Activated T-helper 1 cell treated with anti-CD3 and anti-CD28 coated beads, Interleukin-12 subunit alpha, Interleukin-12 subunit beta, Interleukin-2, Interleukin-4 antibody, amounts not matched to agents 30 ng/mL and 10 ng/mL and 1 ng/mL, durations not matched to agents 14 hours and 24 hours and 36 hours (primary cell): ENCODE measurements at regions not wholly inside any gene's neighbourhood (a gene's known extent, or its start where the extent isn't known, plus 50 kb on each side); places are given as distances from the start of the nearest gene placed in this dataset.

Experiments used
- DNase-seq: peaks from one replicate; pipeline ENCODE4 v3.0.0; 2021; ENCODE audit warnings: low spot score
- H3K27ac Mint-ChIP-seq: one replicate; pipeline ENCODE4 v1.8.0; 2021; ENCODE audit warnings: mild to moderate bottlenecking, mixed read lengths
- H3K27me3 Mint-ChIP-seq: one replicate; pipeline ENCODE4 v1.8.0; 2022; ENCODE audit warnings: mild to moderate bottlenecking, moderate library complexity, mixed read lengths; ENCODE audit not compliant: insufficient read depth
- H3K36me3 Mint-ChIP-seq: one replicate; pipeline ENCODE4 v1.8.0; 2021; ENCODE audit warnings: low read depth, mixed read lengths
- H3K4me1 Mint-ChIP-seq: one replicate; pipeline ENCODE4 v1.8.0; 2021; ENCODE audit warnings: low read depth, mixed read lengths
- H3K4me3 Mint-ChIP-seq: one replicate; pipeline ENCODE4 v1.8.0; 2021; ENCODE audit warnings: mild to moderate bottlenecking, moderate library complexity, mixed read lengths
- H3K9me3 Mint-ChIP-seq: one replicate; pipeline ENCODE4 v1.8.0; 2021; ENCODE audit warnings: mixed read lengths
- intact Hi-C: fragments of 100-400 bp; cut with micrococcal nuclease; formaldehyde crosslinking; loops from one replicate; pipeline ENCODE4 v1.15.1; 2024

- H3K36me3 Mint-ChIP-seq = peaks cover 7% of the 10 kb centered on the region
- H3K27me3 Mint-ChIP-seq = no peaks in the 10 kb centered on the region
- H3K4me3 Mint-ChIP-seq = no peak overlapping the region
- no peaks in the 10 kb centered on the region for H3K9me3 Mint-ChIP-seq
- intact Hi-C loops = no loop called here
- H3K4me1 Mint-ChIP-seq = no peaks in the 10 kb centered on the region
- no peak for DNase-seq
- no peak overlapping the region for H3K27ac Mint-ChIP-seq
These were observed 68.7 kb upstream of the PWP1 start for GRCh38 chr12:107616941-107617340.

GRCh38 chr12:107618106-107618505 is 67.5 kb upstream of the PWP1 start:
- Mint-ChIP-seq H3K4me1 (no peaks in the 10 kb centered on the region), H3K27ac (no peak overlapping the region), H3K4me3 (no peak overlapping the region), H3K27me3 (no peaks in the 10 kb centered on the region), H3K9me3 (no peaks in the 10 kb centered on the region), H3K36me3 (peaks cover 7% of the 10 kb centered on the region)
- no peak for DNase-seq
- intact Hi-C loops = no loop called here

- Mint-ChIP-seq H3K27me3 (no peaks in the 10 kb centered on the region), H3K4me3 (no peak overlapping the region), H3K9me3 (peaks cover under 1% of the 10 kb centered on the region), H3K36me3 (peaks cover 11% of the 10 kb centered on the region), H3K27ac (no peak overlapping the region), H3K4me1 (no peaks in the 10 kb centered on the region)
- no peak for DNase-seq
- intact Hi-C loops = no loop called here
These were observed 65.8 kb upstream of the PWP1 start for GRCh38 chr12:107619831-107620230.

- DNase-seq = no peak
- H3K9me3 Mint-ChIP-seq = peaks cover 5% of the 10 kb centered on the region
- intact Hi-C loops = no loop called here
- H3K4me3 Mint-ChIP-seq = no peak overlapping the region
- no peak overlapping the region for H3K27ac Mint-ChIP-seq
- no peaks in the 10 kb centered on the region for H3K27me3 Mint-ChIP-seq
- no peaks in the 10 kb centered on the region for H3K4me1 Mint-ChIP-seq
- H3K36me3 Mint-ChIP-seq = peaks cover 13% of the 10 kb centered on the region
These were observed 63.6 kb upstream of the PWP1 start for GRCh38 chr12:107622001-107622400.

GRCh38 chr12:107624493-107624892 is 61.1 kb upstream of the PWP1 start:
- H3K4me3 Mint-ChIP-seq = no peak overlapping the region
- no peak for DNase-seq
- H3K27me3 Mint-ChIP-seq = no peaks in the 10 kb centered on the region
- H3K27ac Mint-ChIP-seq = no peak overlapping the region
- H3K36me3 Mint-ChIP-seq = peaks cover 16% of the 10 kb centered on the region
- intact Hi-C loops = no loop called here
- H3K4me1 Mint-ChIP-seq = no peaks in the 10 kb centered on the region
- H3K9me3 Mint-ChIP-seq = peaks cover 5% of the 10 kb centered on the region

- Mint-ChIP-seq H3K4me1 (no peaks in the 10 kb centered on the region), H3K27ac (no peak overlapping the region), H3K4me3 (no peak overlapping the region), H3K36me3 (peaks cover 19% of the 10 kb centered on the region), H3K9me3 (no peaks in the 10 kb centered on the region), H3K27me3 (no peaks in the 10 kb centered on the region)
- no peak for DNase-seq
- intact Hi-C loops = no loop called here
These were observed 53.9 kb upstream of the PWP1 start for GRCh38 chr12:107631715-107632114.

- Mint-ChIP-seq H3K4me1 (no peaks in the 10 kb centered on the region), H3K27me3 (no peaks in the 10 kb centered on the region), H3K27ac (no peak overlapping the region), H3K36me3 (peaks cover 16% of the 10 kb centered on the region), H3K9me3 (no peaks in the 10 kb centered on the region), H3K4me3 (no peak overlapping the region)
- DNase-seq = no peak
- intact Hi-C loops = no loop called here
These were observed 53.4 kb upstream of the PWP1 start for GRCh38 chr12:107632246-107632645.

- intact Hi-C loops = no loop called here
- Mint-ChIP-seq H3K36me3 (peaks cover 16% of the 10 kb centered on the region), H3K4me3 (no peak overlapping the region)
These were observed 51.1 kb upstream of the PWP1 start for GRCh38 chr12:107634530-107634929.

GRCh38 chr12:107635139-107635538 is 50.5 kb upstream of the PWP1 start:
- Mint-ChIP-seq H3K36me3 (peaks cover 13% of the 10 kb centered on the region), H3K27ac (no peak overlapping the region)

More at GRCh38 chr12:107634530-107634929, 51.1 kb upstream of the PWP1 start:
- Mint-ChIP-seq H3K27me3 (no peaks in the 10 kb centered on the region), H3K27ac (no peak overlapping the region), H3K9me3 (no peaks in the 10 kb centered on the region), H3K4me1 (no peaks in the 10 kb centered on the region)
- no peak for DNase-seq

More at GRCh38 chr12:107635139-107635538, 50.5 kb upstream of the PWP1 start:
- no peak for DNase-seq
- Mint-ChIP-seq H3K4me3 (no peak overlapping the region), H3K27me3 (no peaks in the 10 kb centered on the region), H3K4me1 (no peaks in the 10 kb centered on the region), H3K9me3 (no peaks in the 10 kb centered on the region)
- intact Hi-C loops = no loop called here
